Erythroblast (primary cell): ENCODE measurements at regions not wholly inside any gene's neighbourhood (a gene's known extent, or its start where the extent isn't known, plus 50 kb on each side); places are given as distances from the start of the nearest gene placed in this dataset.

ENCODE experiments used
- GATA1 ChIP-seq: IDR thresholded peaks from 2 replicates; pipeline ENCODE4 v1.6.1; 2011; ENCODE audit warnings: low read depth, mild to moderate bottlenecking, control low read depth, low read length, moderate library complexity
- POLR2A ChIP-seq: IDR thresholded peaks from 2 replicates; pipeline ENCODE4 v1.6.1; 2011; ENCODE audit warnings: mild to moderate bottlenecking, low read length

- TF ChIP-seq POLR2A (no peak), GATA1 (no peak)
These were observed 101.6 kb downstream of the ZIC4 start for GRCh38 chr3:147304756-147305155.
